ENCODE measurements at regions not wholly inside any gene's neighbourhood (a gene's known extent, or its start where the extent isn't known, plus 50 kb on each side); places are given as distances from the start of the nearest gene placed in this dataset.
A peak's percentile ranks its signal among the peaks of the same experiment; 100 is the strongest.

- DNase-seq (ENCODE audit: low read depth), result peak; percentile 65
Measured at GRCh38 chr12:100675432-100675831, 101.9 kb downstream of the GAS2L3 start.

DNA sequence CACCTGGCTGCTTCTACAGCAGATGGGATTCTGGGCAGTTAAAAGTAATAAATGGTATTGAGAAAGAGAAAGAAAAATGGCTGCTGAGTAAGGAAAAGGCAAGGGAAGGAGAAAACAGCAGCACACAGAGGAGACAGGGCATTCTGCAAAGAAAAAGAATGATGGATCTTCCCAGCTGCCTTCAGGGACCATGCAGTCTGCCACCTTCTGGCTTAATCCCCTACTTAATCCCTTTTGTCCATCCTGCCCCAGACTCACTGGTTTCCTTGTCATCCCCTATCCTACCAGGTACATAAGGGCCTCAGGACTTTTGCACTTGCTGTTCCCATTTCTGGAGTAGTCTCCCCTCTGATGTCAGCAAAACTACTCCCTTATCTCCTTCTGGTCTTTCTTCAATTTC lies 107.6 kb downstream of the GAS2L3 start:
- no peak for DNase-seq (ENCODE audit: low read depth)

DNA sequence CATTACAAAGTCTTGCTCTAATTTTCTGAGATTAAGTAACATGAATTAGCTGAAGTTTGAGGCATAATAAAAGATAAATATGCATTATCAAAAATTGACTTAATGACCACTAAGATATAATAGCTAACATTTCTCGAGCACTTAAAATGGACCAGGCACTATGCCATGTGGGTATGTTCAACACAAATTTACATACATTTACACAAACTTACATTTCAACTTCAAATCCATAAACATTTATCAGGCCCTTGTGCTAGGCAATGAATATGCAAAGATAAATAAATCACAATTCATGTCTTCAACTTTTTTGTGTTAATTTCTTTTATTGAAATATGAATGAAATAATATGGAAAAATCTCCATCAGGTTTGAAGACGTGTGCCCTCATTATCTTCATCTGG lies 108.7 kb downstream of the GAS2L3 start:
- DNase-seq (ENCODE audit: low read depth), result no peak

- DNase-seq (ENCODE audit: low read depth), result no peak
Measured at GRCh38 chr12:100687686-100688085, 106.9 kb upstream of the ANO4 start.

DNA sequence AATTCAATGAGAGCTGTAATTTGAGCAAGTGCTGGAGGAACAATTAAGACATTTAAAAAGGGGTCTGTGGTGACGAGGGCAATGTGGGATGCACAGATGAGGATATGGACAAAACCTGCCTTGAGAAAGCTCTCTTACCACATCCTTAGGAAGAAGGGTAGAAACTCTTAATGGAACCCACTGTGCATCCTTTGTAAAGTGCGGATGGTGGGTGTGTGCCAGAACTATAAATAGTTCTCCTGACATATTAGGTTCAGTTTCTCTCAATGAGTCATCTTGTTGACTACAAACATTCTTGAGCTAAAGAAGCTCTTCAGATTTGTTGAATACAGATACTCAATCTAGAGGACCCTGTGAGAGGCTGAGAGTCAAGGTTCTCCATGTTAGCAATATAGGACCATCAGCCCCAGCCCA lies 106.1 kb upstream of the ANO4 start:
- no peak for DNase-seq (ENCODE audit: low read depth)

GRCh38 chr12:100692502-100692901 lies 102.1 kb upstream of the ANO4 start:
- DNase-seq (ENCODE audit: low read depth), result no peak

- DNase-seq (ENCODE audit: low read depth), result no peak
Measured at GRCh38 chr12:100698518-100698917, 96.1 kb upstream of the ANO4 start.

- DNase-seq (ENCODE audit: low read depth), result no peak
Measured at GRCh38 chr12:100699209-100699608, 95.4 kb upstream of the ANO4 start.

GRCh38 chr12:100703337-100703736 lies 91.2 kb upstream of the ANO4 start:
- no peak for DNase-seq (ENCODE audit: low read depth)

GRCh38 chr12:100703868-100704267 lies 90.7 kb upstream of the ANO4 start:
- DNase-seq (ENCODE audit: low read depth), result no peak

DNA sequence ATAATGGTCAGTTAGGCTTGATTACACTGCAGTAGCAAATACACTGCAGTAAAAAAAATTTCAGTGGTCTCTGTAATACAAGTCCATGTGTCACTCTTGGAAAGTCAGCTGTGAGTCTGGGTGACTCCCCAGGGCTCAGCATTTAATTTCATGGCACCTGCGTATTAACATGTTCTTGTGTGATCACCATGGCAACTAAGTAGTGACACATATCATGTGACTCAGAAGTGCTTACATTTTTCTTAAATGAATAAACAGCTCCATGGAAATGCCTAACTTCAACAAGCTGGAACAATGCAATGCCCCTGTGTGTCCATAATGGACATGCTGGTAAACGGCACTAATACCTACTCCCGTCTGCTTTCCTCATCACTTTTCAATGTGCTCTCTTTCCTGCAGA lies 88.5 kb upstream of the ANO4 start:
- peak; percentile 68 for DNase-seq (ENCODE audit: low read depth)

DNA sequence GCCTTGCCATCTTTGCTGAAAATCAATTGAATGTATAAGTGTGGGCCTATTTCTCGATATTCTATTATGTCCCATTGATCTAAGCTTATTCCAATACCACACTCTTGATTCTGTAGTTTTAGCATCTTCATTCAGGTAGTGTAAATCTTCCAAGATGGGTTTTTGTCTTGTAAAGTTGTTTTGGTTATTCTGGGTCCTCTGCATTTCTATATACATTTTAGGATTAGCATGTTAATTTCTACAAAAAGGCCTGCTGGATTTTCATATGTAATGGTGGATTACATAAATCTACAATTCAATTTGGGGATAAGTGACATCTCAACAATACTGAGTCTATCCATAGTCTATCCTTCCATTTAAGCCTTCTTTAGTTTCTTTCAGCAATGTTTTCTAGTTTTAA lies 86.0 kb upstream of the ANO4 start:
- no peak for DNase-seq (ENCODE audit: low read depth)

- DNase-seq (ENCODE audit: low read depth), result no peak
Measured at GRCh38 chr12:100715976-100716944, 78.3 kb upstream of the ANO4 start.

DNA sequence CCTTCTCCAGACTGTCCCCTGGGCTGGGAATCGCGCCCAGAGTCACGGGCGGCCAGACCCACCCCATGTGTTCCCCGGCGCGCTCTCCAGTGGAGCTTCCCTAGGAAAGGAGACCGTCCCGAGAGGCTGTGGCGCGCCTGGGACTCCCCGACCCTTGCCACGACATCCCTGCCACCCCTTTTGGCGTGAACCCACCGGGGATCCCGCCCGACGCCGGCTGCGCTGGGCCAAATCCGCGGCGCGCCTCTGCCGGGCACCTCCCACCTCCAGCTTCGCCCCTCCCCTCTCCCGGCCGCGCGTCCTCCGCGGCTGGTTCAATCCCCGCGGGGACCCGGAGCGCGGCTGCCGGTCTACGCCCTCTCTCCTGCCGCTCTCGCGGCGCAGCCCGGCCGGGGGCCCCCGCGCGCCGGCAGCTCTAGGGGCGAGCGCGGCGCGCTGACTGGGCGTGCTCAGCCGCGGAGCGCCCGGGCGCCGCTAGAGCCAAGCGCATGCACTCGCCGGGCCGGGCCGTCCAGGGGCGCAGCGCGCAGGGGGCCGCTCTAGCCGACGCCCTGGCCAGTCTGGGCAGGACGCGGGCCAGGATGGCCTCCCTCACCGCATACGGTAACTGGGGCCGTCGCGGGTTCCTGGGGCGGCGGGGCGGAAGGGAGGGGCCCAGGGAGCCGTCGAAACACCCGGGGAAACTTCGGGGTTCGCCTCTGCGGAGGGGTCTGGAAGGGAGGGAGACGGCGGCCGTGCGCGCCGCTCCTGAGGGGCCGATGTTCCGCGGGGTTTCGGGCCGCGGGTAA lies 77.4 kb upstream of the ANO4 start:
- DNase-seq (ENCODE audit: low read depth), result no peak

DNA sequence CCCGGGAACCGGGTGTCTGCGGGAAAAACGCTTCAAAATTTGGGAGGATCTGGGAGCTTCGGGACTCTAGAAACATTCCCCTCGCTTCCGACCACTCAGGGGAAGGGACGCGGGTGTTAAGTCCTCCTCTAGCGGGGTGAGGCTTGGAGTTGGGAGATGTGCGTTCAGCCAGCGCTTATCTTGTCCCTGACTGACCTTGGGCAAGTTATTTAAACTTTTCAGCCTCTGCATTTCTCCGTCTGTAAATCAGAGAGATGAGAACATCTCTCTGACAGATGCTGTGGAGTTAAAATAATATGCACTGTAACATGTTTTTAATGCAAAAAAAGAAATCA lies 76.9 kb upstream of the ANO4 start:
- no peak for DNase-seq (ENCODE audit: low read depth)

GRCh38 chr12:100718187-100718586 lies 76.4 kb upstream of the ANO4 start:
- no peak for DNase-seq (ENCODE audit: low read depth)

- DNase-seq (ENCODE audit: low read depth), result no peak
Measured at GRCh38 chr12:100720016-100720654, 74.4 kb upstream of the ANO4 start.

DNA sequence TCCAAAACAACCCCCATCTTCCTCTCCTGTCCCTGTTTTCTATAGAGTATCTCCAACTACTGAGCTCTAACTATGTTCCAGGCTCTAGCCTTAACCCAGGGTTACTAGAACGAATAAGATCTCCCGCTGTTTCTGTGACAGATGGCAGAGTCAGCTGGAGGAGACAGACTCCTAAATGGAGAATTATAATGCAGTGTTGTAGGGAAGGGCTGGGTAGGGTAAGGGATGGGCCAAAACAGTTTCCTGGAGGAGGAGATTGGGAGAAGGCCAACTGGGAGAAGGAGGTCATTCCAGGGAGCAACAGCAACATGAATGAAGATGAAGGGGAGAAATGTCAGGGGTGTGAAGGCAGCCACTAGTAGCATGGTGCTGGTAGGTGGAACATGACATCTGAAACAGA lies 73.4 kb upstream of the ANO4 start:
- DNase-seq (ENCODE audit: low read depth), result no peak

DNA sequence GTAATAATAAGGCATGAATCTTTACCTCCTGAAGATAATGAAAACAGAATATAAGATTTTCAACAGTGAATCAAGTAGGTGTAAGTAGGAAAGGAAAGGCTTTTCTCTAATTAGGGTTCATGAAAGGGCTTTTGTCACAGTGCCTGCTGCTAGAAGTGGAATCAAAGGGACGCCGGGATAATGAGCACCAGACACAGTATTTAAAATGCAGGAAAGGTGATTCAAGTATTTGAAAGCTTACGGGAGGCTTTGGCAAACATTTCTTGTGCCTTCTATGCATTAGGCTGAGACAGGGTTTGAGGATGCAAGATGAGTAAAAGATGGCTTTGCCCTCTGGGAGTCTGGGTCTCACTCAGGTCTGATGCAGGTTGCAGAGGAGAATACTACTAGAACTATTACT lies 70.5 kb upstream of the ANO4 start:
- no peak for DNase-seq (ENCODE audit: low read depth)

- DNase-seq (ENCODE audit: low read depth), result no peak
Measured at GRCh38 chr12:100733817-100734593, 60.6 kb upstream of the ANO4 start.

GRCh38 chr12:100737168-100737567 lies 57.4 kb upstream of the ANO4 start:
- DNase-seq (ENCODE audit: low read depth), result no peak

- no peak for DNase-seq (ENCODE audit: low read depth)
Measured at GRCh38 chr12:100738086-100738485, 56.5 kb upstream of the ANO4 start.
